ENCODE measurements at regions not wholly inside any gene's neighbourhood (a gene's known extent, or its start where the extent isn't known, plus 50 kb on each side); places are given as distances from the start of the nearest gene placed in this dataset.

- no peak for DNase-seq
Measured at GRCh38 chr3:176969066-176969465, 228.2 kb downstream of the TBL1XR1 start.

- DNase-seq = no peak
Measured at GRCh38 chr3:176968631-176969030, 228.7 kb downstream of the TBL1XR1 start.

GRCh38 chr3:176967522-176967921 is 229.8 kb downstream of the TBL1XR1 start:
- no peak for DNase-seq

GRCh38 chr3:176964661-176965060 is 232.6 kb downstream of the TBL1XR1 start:
- no peak for DNase-seq

GRCh38 chr3:176961916-176962315 is 235.4 kb downstream of the TBL1XR1 start:
- no peak for DNase-seq

GRCh38 chr3:176959867-176960266 is 237.4 kb downstream of the TBL1XR1 start:
- DNase-seq = no peak

GRCh38 chr3:176958560-176958959 is 238.7 kb downstream of the TBL1XR1 start:
- no peak for DNase-seq

- DNase-seq = no peak
Measured at GRCh38 chr3:176954517-176954916, 242.8 kb downstream of the TBL1XR1 start.

GRCh38 chr3:176953106-176954060 is 243.9 kb downstream of the TBL1XR1 start:
- DNase-seq = peak; percentile 54

- no peak for DNase-seq
Measured at GRCh38 chr3:176951586-176952292, 245.5 kb downstream of the TBL1XR1 start.

GRCh38 chr3:176951144-176951543 is 246.1 kb downstream of the TBL1XR1 start:
- DNase-seq = no peak

- DNase-seq = no peak
Measured at GRCh38 chr3:176950743-176951142, 246.5 kb downstream of the TBL1XR1 start.

- no peak for DNase-seq
Measured at GRCh38 chr3:176948151-176948550, 249.1 kb downstream of the TBL1XR1 start.

- DNase-seq = no peak
Measured at GRCh38 chr3:176946202-176946601, 251.1 kb downstream of the TBL1XR1 start.

GRCh38 chr3:176942305-176942704 is 255.0 kb downstream of the TBL1XR1 start:
- no peak for DNase-seq

- no peak for DNase-seq
Measured at GRCh38 chr3:176941689-176942088, 255.6 kb downstream of the TBL1XR1 start.

- peak; percentile 91 for DNase-seq
Measured at GRCh38 chr3:176939022-176939817, 258.1 kb downstream of the TBL1XR1 start.

- DNase-seq = no peak
Measured at GRCh38 chr3:176937994-176938393, 259.3 kb downstream of the TBL1XR1 start.

GRCh38 chr3:176937541-176937940 is 259.7 kb downstream of the TBL1XR1 start:
- no peak for DNase-seq

- peak; percentile 24 for DNase-seq
Measured at GRCh38 chr3:176935194-176935888, 261.9 kb downstream of the TBL1XR1 start.

- no peak for DNase-seq
Measured at GRCh38 chr3:176934698-176935097, 262.6 kb downstream of the TBL1XR1 start.

- no peak for DNase-seq
Measured at GRCh38 chr3:176933704-176934103, 263.6 kb downstream of the TBL1XR1 start.

- DNase-seq = no peak
Measured at GRCh38 chr3:176932433-176932832, 264.8 kb downstream of the TBL1XR1 start.

All from NCI-H1092 treated with DMSO at 0.1 percent for 48 hours (cell line).